Neuronal stem cell (in vitro differentiated cells): ENCODE measurements at regions not wholly inside any gene's neighbourhood (a gene's known extent, or its start where the extent isn't known, plus 50 kb on each side); places are given as distances from the start of the nearest gene placed in this dataset.
"Not testable (repeated sequence)": the region's sequence is repeated elsewhere in the genome, so short reads cannot be mapped to it uniquely, and the experiment has no call there.

Source experiments
- DNase-seq: peaks from one replicate; pipeline ENCODE4 v3.0.0-alpha.2; 2013; ENCODE audit warnings: low spot score
- H2AFZ ChIP-seq: one replicate; pipeline ENCODE4 v1.6.1; 2013; ENCODE audit warnings: mild to moderate bottlenecking, low read length, inconsistent platforms
- H2AK5ac ChIP-seq: 2 replicates; pipeline ENCODE4 v1.6.1; 2013; ENCODE audit warnings: low read depth, mild to moderate bottlenecking, inconsistent platforms, low read length, moderate library complexity, mixed read lengths
- H2BK120ac ChIP-seq: 2 replicates; pipeline ENCODE4 v1.6.1; 2013; ENCODE audit warnings: low read depth, mild to moderate bottlenecking, inconsistent platforms, low read length, moderate library complexity, mixed read lengths
- H2BK12ac ChIP-seq: one replicate; pipeline ENCODE4 v1.6.1; 2013; ENCODE audit warnings: low read length, inconsistent platforms
- H2BK15ac ChIP-seq: 2 replicates; pipeline ENCODE4 v1.6.1; 2013; ENCODE audit warnings: mild to moderate bottlenecking, low read length, inconsistent platforms, mixed read lengths
- H2BK5ac ChIP-seq: one replicate; pipeline ENCODE4 v1.6.1; 2013; ENCODE audit warnings: inconsistent platforms, mild to moderate bottlenecking, low read length, moderate library complexity
- H3K14ac ChIP-seq: one replicate; pipeline ENCODE4 v1.6.1; 2013; ENCODE audit warnings: low read length, inconsistent platforms
- H3K18ac ChIP-seq: 2 replicates; pipeline ENCODE4 v1.6.1; 2013; ENCODE audit warnings: low read length, inconsistent platforms
- H3K23ac ChIP-seq: 2 replicates; pipeline ENCODE4 v1.6.1; 2013; ENCODE audit warnings: low read depth, mild to moderate bottlenecking, mixed read lengths, low read length, inconsistent platforms; ENCODE audit not compliant: poor library complexity
- H3K27ac ChIP-seq: replicated peaks from 3 replicates; pipeline ENCODE4 v1.5.1; 2013; ENCODE audit warnings: low read length, inconsistent platforms
- H3K27me3 ChIP-seq, 3 experiments: 2 replicates each; pipeline ENCODE4 v1.6.1; 2013; ENCODE audit warnings: low read length in 3 of 3, mild to moderate bottlenecking in 2 of 3, inconsistent platforms in 1 of 3, low read depth in 1 of 3, mixed read lengths in 1 of 3, moderate library complexity in 1 of 3; ENCODE audit not compliant: control insufficient read depth in 3 of 3, insufficient read depth in 3 of 3
- H3K36me3 ChIP-seq, 2 donors: replicated peaks in 1 of 2; 2 replicates each; pipeline ENCODE4 v1.6.1; 2013; ENCODE audit warnings: low read length in 2 of 2; ENCODE audit not compliant: control insufficient read depth in 2 of 2, insufficient read depth in 2 of 2
- H3K4ac ChIP-seq: 2 replicates; pipeline ENCODE4 v1.6.1; 2013; ENCODE audit warnings: inconsistent platforms, mild to moderate bottlenecking, low read length, moderate library complexity
- H3K4me1 ChIP-seq, 2 donors: 1 replicate in 1 of 2; 2 replicates in 1 of 2; pipeline ENCODE4 v1.6.1; 2013; ENCODE audit warnings: low read length in 2 of 2, low read depth in 1 of 2; ENCODE audit not compliant: control insufficient read depth in 2 of 2, insufficient read depth in 1 of 2
- H3K4me2 ChIP-seq: one replicate; pipeline ENCODE4 v1.6.1; 2013; ENCODE audit warnings: mild to moderate bottlenecking, low read length, inconsistent platforms; ENCODE audit not compliant: insufficient read depth, poor library complexity, severe bottlenecking
- H3K4me3 ChIP-seq, 2 donors: 2 replicates each; pipeline ENCODE4 v1.5.1; 2013; ENCODE audit warnings: low read length in 2 of 2, mild to moderate bottlenecking in 2 of 2, inconsistent platforms in 1 of 2, moderate library complexity in 1 of 2
- H3K79me1 ChIP-seq: one replicate; pipeline ENCODE4 v1.6.1; 2013; ENCODE audit warnings: low read depth, mild to moderate bottlenecking, inconsistent platforms, low read length, moderate library complexity
- H3K9ac ChIP-seq: one replicate; pipeline ENCODE4 v1.6.1; 2013; ENCODE audit warnings: mild to moderate bottlenecking, low read depth, low read length, inconsistent platforms; ENCODE audit not compliant: poor library complexity
- H3K9me3 ChIP-seq, 2 donors: replicated peaks in 1 of 2; 2 replicates each; pipeline versions ENCODE3 to v1.6.1; 2013; ENCODE audit warnings: low read length in 2 of 2, mild to moderate bottlenecking in 2 of 2, inconsistent platforms in 1 of 2, low read depth in 1 of 2, mixed read lengths in 1 of 2, moderate library complexity in 1 of 2; ENCODE audit not compliant: control insufficient read depth in 2 of 2, insufficient read depth in 1 of 2
- H4K8ac ChIP-seq: one replicate; pipeline ENCODE4 v1.6.1; 2013; ENCODE audit warnings: low read depth, mild to moderate bottlenecking, inconsistent platforms, low read length, moderate library complexity
- H4K91ac ChIP-seq: one replicate; pipeline ENCODE4 v1.6.1; 2013; ENCODE audit warnings: low read length, low read depth, mild to moderate bottlenecking, inconsistent platforms; ENCODE audit not compliant: poor library complexity
- whole genome bisulfite sequencing, 2 donors: extraction: QIAGEN DNeasy Blood & Tissue Kit; methylation state at CpG; one replicate each; pipeline ENCODE4 v1.1.7; 2013; ENCODE audit warnings: missing lambda C conversion rate in 2 of 2, mixed read lengths in 1 of 2; ENCODE audit not compliant: insufficient read length in 2 of 2, insufficient replicate concordance in 1 of 2; ENCODE audit errors: extremely low coverage in 2 of 2; 5-methylcytosine and 5-hydroxymethylcytosine counted together

GRCh38 chr18:73528066-73528465 is 619.6 kb downstream of the FBXO15 start:
- H3K4me3 ChIP-seq = no peak overlapping the region
- no peaks in the 10 kb centered on the region for H3K9me3 ChIP-seq
- H3K27me3 ChIP-seq = no peaks in the 10 kb centered on the region
- DNase-seq = no peak
- no peak overlapping the region for H2BK120ac ChIP-seq
- no peak overlapping the region for H3K23ac ChIP-seq
- H4K91ac ChIP-seq = no peak overlapping the region
- H3K27ac ChIP-seq = no peak overlapping the region
- no peak overlapping the region for H3K18ac ChIP-seq
- H3K4ac ChIP-seq = no peak overlapping the region
- no peak overlapping the region for H4K8ac ChIP-seq
- no peak overlapping the region for H3K14ac ChIP-seq
- WGBS, 2 donors = no CpG with 5 or more reads among the region's 7 CpGs
- H2BK12ac ChIP-seq = no peak overlapping the region
- H2AK5ac ChIP-seq = no peak overlapping the region
- H3K79me1 ChIP-seq = no peaks in the 10 kb centered on the region
- H3K4me1 ChIP-seq = no peaks in the 10 kb centered on the region
- no peak overlapping the region for H2AFZ ChIP-seq
- no peak overlapping the region for H3K9ac ChIP-seq
- H3K4me2 ChIP-seq = no peak overlapping the region
- peak overlapping the region; percentile 90 for H2BK5ac ChIP-seq
- no peak overlapping the region for H2BK15ac ChIP-seq
- H3K36me3 ChIP-seq = no peaks in the 10 kb centered on the region

DNA sequence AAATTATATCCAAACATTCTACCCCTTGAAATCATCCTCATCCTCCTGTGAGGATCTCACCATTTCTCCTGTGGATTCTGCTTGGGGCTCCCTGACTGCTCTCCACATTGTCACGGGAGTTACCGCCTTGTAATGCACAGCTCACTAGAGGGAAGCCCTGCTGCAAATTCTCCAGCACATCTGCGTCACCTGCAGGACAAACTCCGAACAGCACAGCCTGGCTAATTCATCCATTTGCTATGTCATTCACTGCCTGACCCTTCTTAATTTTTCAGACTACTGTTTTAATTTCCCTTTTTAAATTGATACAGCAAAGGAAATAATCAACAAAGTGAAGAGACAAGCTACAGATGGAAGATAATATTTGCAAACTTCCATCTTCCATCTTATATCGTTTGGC is 627.4 kb downstream of the FBXO15 start:
- no peaks in the 10 kb centered on the region for H3K27me3 ChIP-seq
- DNase-seq = peak; percentile 12

GRCh38 chr18:73516056-73516455 is 631.6 kb downstream of the FBXO15 start:
- not testable (repeated sequence) for H3K36me3 ChIP-seq, H3K23ac ChIP-seq, H4K91ac ChIP-seq, H3K9ac ChIP-seq, H3K9me3 ChIP-seq, H3K27ac ChIP-seq, H4K8ac ChIP-seq, DNase-seq, H3K14ac ChIP-seq, H2BK12ac ChIP-seq, H3K4ac ChIP-seq, H2BK120ac ChIP-seq, H3K4me2 ChIP-seq, H2AFZ ChIP-seq, H2BK15ac ChIP-seq, H2AK5ac ChIP-seq, H3K4me1 ChIP-seq, H3K79me1 ChIP-seq, H3K18ac ChIP-seq, H3K4me3 ChIP-seq, H2BK5ac ChIP-seq, H3K27me3 ChIP-seq
- no CpG with 5 or more reads among the region's 2 CpGs for WGBS, 2 donors

More for the DNA sequence above, 627.4 kb downstream of the FBXO15 start:
- no peak overlapping the region for H2BK15ac ChIP-seq
- H3K23ac ChIP-seq = no peak overlapping the region
- no peaks in the 10 kb centered on the region for H3K4me1 ChIP-seq
- no peak overlapping the region for H2BK12ac ChIP-seq
- H2BK5ac ChIP-seq = no peak overlapping the region
- no peak overlapping the region for H2AK5ac ChIP-seq
- no peak overlapping the region for H2BK120ac ChIP-seq
- no peaks in the 10 kb centered on the region for H3K79me1 ChIP-seq
- no peak overlapping the region for H4K91ac ChIP-seq
- no peak overlapping the region for H3K4ac ChIP-seq
- WGBS, 2 donors = no CpG with 5 or more reads among the region's 5 CpGs
- H3K4me3 ChIP-seq = no peak overlapping the region
- H3K9ac ChIP-seq = no peak overlapping the region
- H4K8ac ChIP-seq = no peak overlapping the region
- H3K9me3 ChIP-seq = no peaks in the 10 kb centered on the region
- no peak overlapping the region for H3K4me2 ChIP-seq
- no peak overlapping the region for H3K14ac ChIP-seq
- H3K27ac ChIP-seq = no peak overlapping the region
- no peak overlapping the region for H3K18ac ChIP-seq
- no peaks in the 10 kb centered on the region for H3K36me3 ChIP-seq
- H2AFZ ChIP-seq = no peak overlapping the region

DNA sequence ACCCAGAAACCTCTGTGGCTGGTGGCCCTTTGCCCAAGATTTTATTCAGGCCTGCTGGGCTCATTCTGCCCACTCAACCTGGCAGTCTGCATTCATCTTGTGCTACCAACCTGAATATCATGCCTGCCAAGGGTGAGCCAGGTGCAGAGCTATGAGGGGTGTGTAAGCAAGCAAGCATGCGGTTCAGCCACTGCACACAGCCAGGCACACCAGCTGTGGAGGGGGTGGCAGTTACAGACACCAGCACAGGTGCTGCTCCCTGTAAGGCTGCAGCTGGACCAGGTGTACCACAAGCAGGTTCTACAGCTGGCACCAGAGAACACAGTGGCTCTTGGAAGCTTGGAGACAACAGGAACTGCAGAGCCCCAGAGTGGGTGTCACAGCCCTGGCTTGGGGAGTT is 633.2 kb downstream of the FBXO15 start:
- no peak for DNase-seq
- no peaks in the 10 kb centered on the region for H3K79me1 ChIP-seq
- H3K27ac ChIP-seq = no peak overlapping the region
- H2BK12ac ChIP-seq = no peak overlapping the region
- H3K18ac ChIP-seq = no peak overlapping the region
- no peak overlapping the region for H3K4me2 ChIP-seq
- H3K4ac ChIP-seq = no peak overlapping the region
- no peak overlapping the region for H2AFZ ChIP-seq
- no peaks in the 10 kb centered on the region for H3K9me3 ChIP-seq
- H3K27me3 ChIP-seq = no peaks in the 10 kb centered on the region
- no peak overlapping the region for H4K8ac ChIP-seq
- no peak overlapping the region for H4K91ac ChIP-seq
- no peak overlapping the region for H2BK5ac ChIP-seq
- no peak overlapping the region for H3K14ac ChIP-seq
- H3K9ac ChIP-seq = no peak overlapping the region
- no peak overlapping the region for H2BK120ac ChIP-seq
- H3K23ac ChIP-seq = no peak overlapping the region
- WGBS, 2 donors = no CpG with 5 or more reads among the region's 1 CpG
- H3K4me3 ChIP-seq = no peak overlapping the region
- no peak overlapping the region for H2AK5ac ChIP-seq
- no peaks in the 10 kb centered on the region for H3K4me1 ChIP-seq
- H2BK15ac ChIP-seq = no peak overlapping the region
- no peaks in the 10 kb centered on the region for H3K36me3 ChIP-seq
